Breast epithelium (tissue), 3 donors: ENCODE measurements at regions not wholly inside any gene's neighbourhood (a gene's known extent, or its start where the extent isn't known, plus 50 kb on each side); places are given as distances from the start of the nearest gene placed in this dataset.

ENCODE experiments used
- CTCF ChIP-seq, 3 donors: fragments of 450-650 bp; IDR thresholded peaks; one replicate each; pipeline ENCODE4 v1.5.1; 2016 to 2017; ENCODE audit warnings: antibody characterized with exemption in 3 of 3, mild to moderate bottlenecking in 3 of 3, moderate library complexity in 3 of 3
- POLR2A ChIP-seq: fragments of 450-650 bp; IDR thresholded peaks from one replicate; pipeline ENCODE4 v1.6.1; 2016; ENCODE audit warnings: antibody characterized with exemption, mild to moderate bottlenecking, moderate library complexity
- POLR2AphosphoS5 ChIP-seq, 3 donors: sonication (generic); formaldehyde crosslinking; IDR thresholded peaks; one replicate each; pipeline ENCODE4 v1.6.1; 2017; ENCODE audit warnings: antibody characterized with exemption in 3 of 3

DNA sequence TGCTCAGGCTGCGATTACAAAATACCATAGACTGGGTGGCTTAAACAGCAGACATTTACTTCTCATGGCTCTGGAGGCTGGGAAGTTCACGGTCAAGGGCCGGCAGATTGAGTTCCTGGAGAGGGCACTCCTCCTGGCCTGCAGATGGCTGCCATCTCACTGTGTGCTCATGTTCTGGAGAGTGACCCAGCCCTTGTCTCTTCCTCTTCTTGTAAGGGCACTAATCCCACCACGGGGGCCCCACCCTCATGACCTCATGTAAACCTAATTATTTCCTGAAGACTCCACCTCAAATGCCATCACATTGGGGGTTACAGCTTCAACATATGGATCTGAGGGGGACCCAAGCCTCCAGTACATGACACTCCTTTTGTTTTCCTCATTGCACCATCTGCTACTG, 56.0 kb upstream of the CLDN10 start:
- TF ChIP-seq POLR2AphosphoS5 (IDR thresholded peaks at IDR 0.05) (no peak), POLR2A (no peak), CTCF (IDR thresholded peaks at IDR 0.05) (no peak)
